ENCODE measurements at regions not wholly inside any gene's neighbourhood (a gene's known extent, or its start where the extent isn't known, plus 50 kb on each side); places are given as distances from the start of the nearest gene placed in this dataset.

GRCh38 chr9:3732077-3733038, 206.6 kb upstream of the RFX3 start:
- DNase-seq = peak; percentile 76

- no peak for DNase-seq
Observed at GRCh38 chr9:3730511-3730922, 204.7 kb upstream of the RFX3 start.

GRCh38 chr9:3721096-3721495, 195.3 kb upstream of the RFX3 start:
- no peak for DNase-seq

GRCh38 chr9:3719286-3719685, 193.5 kb upstream of the RFX3 start:
- DNase-seq = no peak

GRCh38 chr9:3716415-3716814, 190.6 kb upstream of the RFX3 start:
- no peak for DNase-seq

DNA sequence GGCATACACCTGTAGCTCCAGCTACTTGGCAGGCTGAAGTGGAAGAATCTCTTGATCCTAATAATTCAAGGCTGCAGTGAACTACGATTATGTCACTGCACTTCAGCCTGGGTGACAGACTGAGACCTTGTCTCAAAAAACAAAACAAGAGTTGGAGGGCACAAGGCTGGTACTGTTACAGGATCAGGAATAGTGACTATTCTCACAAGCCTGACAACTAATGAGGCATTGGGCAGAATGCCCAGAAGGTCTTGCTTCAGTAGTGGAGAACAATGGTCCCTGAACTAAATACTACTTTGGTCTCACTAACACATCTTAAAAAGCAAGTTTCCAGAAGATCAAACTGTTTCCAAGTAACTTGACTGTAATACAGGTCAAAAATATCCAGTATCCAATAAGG, 182.9 kb upstream of the RFX3 start:
- no peak for DNase-seq

DNA sequence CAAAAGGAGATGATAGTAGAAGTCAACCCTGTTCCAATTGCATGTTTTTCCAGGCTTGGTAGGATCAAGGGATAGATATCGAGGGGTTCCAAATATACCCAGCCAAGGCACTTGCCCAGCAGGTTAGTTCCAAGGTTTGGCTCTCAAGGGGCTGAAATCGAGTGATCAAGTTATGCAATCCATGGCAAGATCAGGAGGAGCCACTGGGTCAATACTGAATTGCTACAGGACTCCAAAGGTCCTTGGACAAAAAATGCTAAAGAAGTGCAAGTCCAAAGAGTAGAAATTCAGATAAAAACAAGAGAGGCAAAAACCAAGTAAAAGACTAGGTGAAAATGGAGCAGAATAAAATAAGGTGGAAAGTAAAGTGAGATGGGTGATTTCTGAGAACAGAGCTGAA, 179.1 kb upstream of the RFX3 start:
- DNase-seq = no peak

DNA sequence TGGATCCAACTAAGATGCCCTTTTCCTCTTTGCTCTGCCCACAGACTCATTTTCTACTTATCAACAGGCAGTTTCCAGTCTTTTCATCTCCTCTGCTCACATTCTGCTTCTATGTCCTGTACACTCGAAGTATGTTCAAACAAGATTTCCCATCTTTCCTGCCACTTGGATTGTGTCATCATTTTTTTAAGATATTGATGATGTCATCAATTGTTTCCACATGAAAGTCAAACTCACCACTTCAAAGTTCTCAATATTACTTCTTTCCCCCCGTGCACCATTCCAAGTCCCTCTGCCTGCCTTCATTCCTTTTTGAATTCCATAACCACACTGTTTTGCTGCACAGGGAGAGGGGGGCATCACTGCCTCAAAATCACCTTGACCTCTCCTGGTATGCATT, 175.0 kb upstream of the RFX3 start:
- no peak for DNase-seq

DNA sequence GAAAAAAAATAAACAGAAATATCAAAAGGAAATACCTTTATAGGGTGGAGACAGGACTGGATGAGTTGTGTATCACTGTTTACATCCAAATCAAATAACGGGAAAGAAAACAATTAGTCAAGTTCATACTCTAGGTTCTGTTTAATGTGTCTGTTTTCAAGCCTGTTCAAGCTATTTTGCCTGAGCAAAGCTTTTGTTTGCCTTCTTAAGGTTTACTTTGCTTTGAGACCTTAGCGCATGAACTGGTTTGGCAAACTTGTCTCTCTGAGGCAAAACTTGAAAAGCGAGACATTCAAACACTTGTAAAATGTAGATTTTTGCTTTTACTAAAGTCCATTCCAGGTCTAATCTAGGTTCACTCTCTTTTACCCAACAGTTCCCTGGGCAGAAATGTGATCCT, 174.1 kb upstream of the RFX3 start:
- no peak for DNase-seq

GRCh38 chr9:3698531-3698930, 172.7 kb upstream of the RFX3 start:
- DNase-seq = no peak

DNA sequence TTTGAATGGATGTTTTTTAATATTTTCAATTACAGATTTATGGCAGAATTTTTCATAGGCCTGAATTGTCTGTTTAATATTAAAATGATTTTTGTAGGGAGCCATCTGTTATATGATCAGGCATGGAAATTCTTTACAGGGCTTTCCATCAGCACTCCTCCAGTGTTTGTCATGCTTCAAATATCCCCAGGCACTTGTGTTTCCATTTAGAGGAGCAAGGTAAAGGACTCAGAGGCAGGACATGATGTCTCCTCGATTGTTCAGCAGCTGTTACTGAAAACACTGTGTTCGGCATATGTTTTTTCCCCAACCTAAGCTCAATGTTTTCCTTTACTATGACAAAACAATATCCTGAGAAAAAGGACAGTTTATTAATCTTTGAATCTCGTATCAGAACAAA, 172.3 kb upstream of the RFX3 start:
- DNase-seq = no peak

DNA sequence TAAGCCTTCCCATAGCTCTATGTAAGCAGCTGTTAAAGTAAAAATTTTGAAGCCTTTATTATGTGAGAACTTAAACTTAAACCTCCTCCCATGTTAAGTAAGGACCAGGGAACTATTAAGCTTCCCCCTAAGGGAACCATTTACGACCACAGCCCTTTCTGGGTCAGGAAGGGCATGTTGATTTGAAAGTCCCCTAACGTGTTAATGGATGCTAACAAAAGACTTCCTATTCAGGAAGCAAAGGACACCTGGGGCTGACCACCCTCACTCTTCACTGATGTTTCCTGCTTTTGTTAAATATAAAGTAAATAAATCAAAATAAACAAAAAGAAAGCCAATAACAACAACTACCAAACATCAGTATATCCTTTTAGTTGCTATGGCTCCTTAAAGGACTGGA, 170.6 kb upstream of the RFX3 start:
- DNase-seq = no peak

- no peak for DNase-seq
Observed at GRCh38 chr9:3692606-3693005, 166.8 kb upstream of the RFX3 start.

DNA sequence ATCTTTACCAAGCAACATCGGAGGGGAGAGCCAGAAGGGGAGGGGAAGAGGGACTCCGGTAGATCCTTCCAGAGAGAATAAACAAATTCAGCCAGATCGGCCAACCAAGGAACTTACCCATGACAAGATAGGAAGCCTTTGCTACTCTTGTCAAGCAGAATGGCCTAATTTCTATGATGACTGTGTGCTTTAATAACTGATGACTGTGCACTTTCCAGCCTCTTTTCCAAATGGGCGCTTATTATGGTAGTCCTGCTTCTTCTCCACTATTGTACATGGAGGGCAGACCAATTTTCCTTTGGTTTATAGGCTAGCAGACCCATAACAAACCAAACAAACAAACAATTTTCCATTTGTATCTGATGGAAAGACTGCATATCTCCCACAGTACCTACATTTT, 163.8 kb upstream of the RFX3 start:
- no peak for DNase-seq

DNA sequence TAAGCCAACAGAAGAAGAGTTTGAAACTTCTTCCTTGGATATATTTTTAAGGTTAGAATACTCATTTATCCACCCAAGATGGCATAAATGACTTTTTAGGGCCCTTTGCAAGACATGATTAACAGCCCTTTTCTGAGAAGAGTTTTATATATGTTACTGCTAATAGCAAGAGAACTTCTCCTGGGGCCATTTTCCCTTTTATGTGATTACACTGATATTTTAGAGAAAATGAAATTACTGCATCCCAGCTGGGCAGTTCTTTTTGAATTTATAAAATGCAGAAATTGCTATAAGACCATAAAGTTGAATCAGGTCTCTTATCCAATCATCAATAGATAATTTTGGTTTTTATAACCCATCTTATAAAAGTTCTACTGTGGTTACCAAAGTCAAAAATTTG, 161.3 kb upstream of the RFX3 start:
- no peak for DNase-seq

DNA sequence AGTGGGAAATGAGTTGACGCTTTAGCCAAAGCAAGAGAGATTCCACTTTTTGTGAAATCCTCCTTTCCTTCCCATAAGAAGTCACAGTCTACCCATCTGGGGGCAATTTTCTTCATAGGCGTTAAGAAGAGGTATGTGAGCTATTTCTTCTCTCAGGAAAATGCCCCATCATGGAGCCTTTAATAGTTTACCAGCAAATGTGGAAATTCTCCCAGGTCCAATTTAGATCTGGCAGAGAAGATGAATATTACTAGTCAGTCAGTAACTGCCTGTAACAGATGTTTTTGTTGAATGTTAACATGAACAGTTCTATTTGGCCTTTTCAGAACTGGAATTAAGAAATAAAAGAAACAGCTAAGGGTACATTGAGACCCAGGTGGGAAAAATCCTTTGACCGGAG, 156.4 kb upstream of the RFX3 start:
- peak; percentile 12 for DNase-seq

DNA sequence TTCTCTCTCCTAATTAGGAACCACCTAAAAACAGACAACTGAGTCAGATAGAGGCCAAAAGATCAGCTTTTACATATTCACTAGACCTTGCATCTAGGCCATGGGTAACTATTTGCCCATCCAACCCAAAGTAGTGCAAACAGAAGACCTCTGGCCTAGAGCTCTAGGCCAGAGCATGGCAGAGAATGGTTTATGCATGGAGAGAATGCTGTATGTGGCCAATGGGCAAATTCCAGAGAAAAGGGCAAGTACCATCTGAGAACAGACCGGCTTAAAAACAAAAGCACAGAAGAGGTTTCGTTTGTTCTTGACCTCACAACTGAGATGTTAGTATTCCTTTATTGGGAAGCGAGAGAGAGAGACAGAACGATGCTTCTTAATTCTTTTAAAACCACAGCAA, 151.7 kb upstream of the RFX3 start:
- no peak for DNase-seq

- DNase-seq = no peak
Observed at GRCh38 chr9:3676766-3677165, 151.0 kb upstream of the RFX3 start.

- DNase-seq = no peak
Observed at GRCh38 chr9:3675946-3676345, 150.1 kb upstream of the RFX3 start.

GRCh38 chr9:3674561-3674960, 148.8 kb upstream of the RFX3 start:
- no peak for DNase-seq

DNA sequence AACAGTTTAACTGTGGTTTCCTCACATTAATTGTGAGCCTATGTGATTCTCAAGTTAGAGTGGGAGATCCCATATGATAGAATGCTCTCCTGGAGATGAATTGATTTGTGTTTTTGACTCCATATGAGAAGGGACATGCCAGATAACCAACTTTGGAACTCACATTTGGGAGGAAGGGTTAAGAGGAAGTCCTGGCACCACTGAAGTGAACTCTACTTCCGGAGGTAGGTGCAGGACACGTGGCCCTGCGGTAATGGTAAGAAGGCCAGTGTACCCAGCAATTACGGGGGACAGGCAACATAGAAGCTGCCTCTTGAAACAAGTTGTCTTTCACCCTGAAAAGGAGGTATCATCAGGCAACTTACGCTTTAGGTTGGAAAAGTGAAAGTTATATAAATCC, 146.6 kb upstream of the RFX3 start:
- no peak for DNase-seq

GRCh38 chr9:3664044-3664443, 138.2 kb upstream of the RFX3 start:
- DNase-seq = no peak

- no peak for DNase-seq
Observed at GRCh38 chr9:3662671-3663070, 136.9 kb upstream of the RFX3 start.

- no peak for DNase-seq
Observed at GRCh38 chr9:3660936-3661335, 135.1 kb upstream of the RFX3 start.

Measured in muscle of arm (tissue), 1 donor.